ENCODE measurements at regions not wholly inside any gene's neighbourhood (a gene's known extent, or its start where the extent isn't known, plus 50 kb on each side); places are given as distances from the start of the nearest gene placed in this dataset.
A peak's percentile ranks its signal among the peaks of the same experiment; 100 is the strongest.

DNA sequence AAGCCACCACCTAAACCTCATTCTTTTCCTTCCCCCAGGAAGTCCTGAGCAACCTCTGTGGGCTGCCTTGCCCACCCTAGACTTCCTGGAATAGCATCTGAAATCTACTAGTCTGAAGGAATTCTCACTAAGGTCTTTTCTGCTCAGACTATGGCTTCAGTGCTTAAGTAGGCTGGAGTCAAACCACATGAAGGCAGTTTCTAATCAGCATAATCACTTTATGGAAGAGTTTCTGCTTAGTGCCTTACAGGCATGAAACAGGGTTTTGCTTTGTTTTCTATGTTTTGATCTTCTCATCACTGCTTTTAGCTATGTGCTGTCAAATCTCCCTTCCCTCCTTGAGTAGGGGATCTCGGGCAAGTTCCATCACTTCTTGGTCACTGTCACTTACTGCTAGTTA is 117.7 kb downstream of the WT1 start:
- Histone ChIP-seq H3K36me3 (ENCODE audit: control insufficient read depth in 2 of 3, insufficient read depth in 3 of 3, low read length in 3 of 3) (no peaks in the 10 kb centered on the region), H3K9me3 (ENCODE audit: control insufficient read depth in 2 of 3, low read length in 3 of 3) (no peaks in the 10 kb centered on the region), H3K4me3 (ENCODE audit: low read length) (no peak overlapping the region), H3K27me3 (ENCODE audit: control insufficient read depth in 2 of 2, insufficient read depth in 2 of 2, low read length in 2 of 2) (no peaks in the 10 kb centered on the region), H3K4me1 (ENCODE audit: control insufficient read depth in 2 of 2, insufficient read depth in 2 of 2, low read length in 2 of 2) (no peaks in the 10 kb centered on the region), H3K27ac (ENCODE audit: low read depth, low read length) (no peak overlapping the region)
- Mint-ChIP-seq H3K27me3 (peaks cover 15 to 35% (median 20%) of the 10 kb centered on the region in 5 donors), H3K36me3 (no peaks in the 10 kb centered on the region), H3K27ac (no peak overlapping the region), H3K4me3 (no peak overlapping the region), H3K4me1 (peaks cover 0 to 6% (median 0%) of the 10 kb centered on the region in 7 donors), H3K9me3 (no peaks in the 10 kb centered on the region)
- CTCF ChIA-PET: interaction anchor here (0.8 kb wide), 1 partner anchor 14 kb away, joined by 3 read pairs; no protein-coding TSS in a partner anchor
- intact Hi-C loops (cut with micrococcal nuclease): no loop called here
- ATAC-seq: no peak
- no peak for DNase-seq
- POLR2A ChIA-PET: no interaction called here

DNA sequence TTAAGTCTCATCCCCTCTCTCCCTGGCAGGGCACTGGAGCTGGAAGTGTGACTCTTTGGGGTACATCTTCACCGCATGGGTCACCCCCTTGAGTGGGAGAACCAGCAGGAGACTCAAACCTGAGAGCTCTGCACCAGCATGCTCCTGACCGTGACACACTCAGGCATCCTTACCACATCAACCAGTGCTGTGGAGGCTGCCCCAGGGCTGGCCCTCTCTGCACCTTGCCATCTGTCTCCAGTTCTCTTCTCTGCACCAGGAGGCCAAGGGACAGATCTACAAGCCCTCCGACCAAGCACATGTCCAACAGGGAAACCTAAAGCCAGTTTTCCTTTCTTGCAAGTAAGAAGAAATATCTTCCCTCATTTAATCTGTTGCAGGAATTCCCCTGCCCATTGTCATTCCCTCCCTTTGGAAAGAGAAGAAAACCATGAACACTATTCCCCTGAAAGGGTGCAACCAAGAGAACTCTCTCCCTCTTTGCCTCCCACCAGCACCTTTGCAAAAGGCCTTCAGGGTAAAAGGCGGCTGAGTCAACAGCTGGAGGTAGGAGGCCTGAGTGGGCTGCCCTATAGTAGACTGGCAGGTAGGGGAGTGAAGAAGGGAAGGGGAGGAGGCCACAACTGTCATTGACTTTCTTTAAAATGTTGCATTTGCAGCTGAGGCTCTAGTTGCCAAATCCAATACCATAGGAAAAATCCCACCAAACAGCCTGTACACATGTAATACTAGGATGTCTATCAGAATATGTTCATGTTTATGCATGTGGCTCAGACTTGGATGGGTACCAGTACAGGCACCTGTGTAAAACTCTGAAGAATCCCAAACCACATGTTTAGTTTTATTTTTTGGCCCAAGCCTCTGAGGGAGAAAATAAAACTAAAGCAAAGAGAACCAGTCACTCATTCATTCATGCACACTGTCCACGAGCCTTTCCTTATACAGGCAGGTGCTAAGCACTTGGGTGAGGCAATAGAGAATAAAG is 117.0 kb downstream of the WT1 start:
- Histone ChIP-seq H3K36me3 (ENCODE audit: control insufficient read depth in 2 of 3, insufficient read depth in 3 of 3, low read length in 3 of 3) (no peaks in the 10 kb centered on the region), H3K4me3 (ENCODE audit: low read length) (no peak overlapping the region), H3K27ac (ENCODE audit: low read depth, low read length) (no peak overlapping the region), H3K9me3 (ENCODE audit: control insufficient read depth in 2 of 3, low read length in 3 of 3) (no peaks in the 10 kb centered on the region), H3K27me3 (ENCODE audit: control insufficient read depth in 2 of 2, insufficient read depth in 2 of 2, low read length in 2 of 2) (no peaks in the 10 kb centered on the region), H3K4me1 (ENCODE audit: control insufficient read depth in 2 of 2, insufficient read depth in 2 of 2, low read length in 2 of 2) (no peaks in the 10 kb centered on the region)
- Mint-ChIP-seq H3K4me3 (no peak overlapping the region), H3K27ac (no peak overlapping the region), H3K27me3 (peaks cover 13 to 33% (median 19%) of the 10 kb centered on the region in 5 donors), H3K9me3 (no peaks in the 10 kb centered on the region), H3K4me1 (peaks cover 0 to 6% (median 0%) of the 10 kb centered on the region in 7 donors), H3K36me3 (no peaks in the 10 kb centered on the region)
- ATAC-seq (no peak), DNase-seq (no peak)
- intact Hi-C loops (cut with micrococcal nuclease): no loop called here
- POLR2A ChIA-PET: no interaction called here
- CTCF ChIA-PET: interaction anchor here (0.6 to 0.8 kb wide), 2 partner anchors 13 to 877 kb away, joined by 3 read pairs; no protein-coding TSS in a partner anchor

DNA sequence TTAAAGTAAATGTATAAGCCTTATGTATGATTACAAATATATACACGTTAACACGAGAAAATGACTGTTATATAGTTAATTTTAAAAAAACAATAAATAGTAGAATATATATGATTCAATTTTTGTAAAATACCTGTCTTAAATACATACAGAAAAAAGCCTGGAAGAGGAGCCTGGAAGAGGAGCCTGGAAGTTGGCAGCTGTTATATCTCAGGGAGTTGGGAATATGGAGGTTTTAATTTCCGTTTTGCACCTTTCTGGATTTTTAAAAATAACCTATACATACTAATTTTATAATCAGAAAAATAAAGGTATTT is 111.6 kb downstream of the WT1 start:
- Mint-ChIP-seq H3K27me3 (peaks cover 13 to 41% (median 21%) of the 10 kb centered on the region in 5 donors), H3K27ac (no peak overlapping the region), H3K9me3 (peaks cover 0 to 4% (median 0%) of the 10 kb centered on the region in 11 donors), H3K36me3 (no peaks in the 10 kb centered on the region), H3K4me1 (no peaks in the 10 kb centered on the region), H3K4me3 (no peak overlapping the region)
- H3K27me3 ChIP-seq (ENCODE audit: control insufficient read depth in 2 of 2, insufficient read depth in 2 of 2, low read length in 2 of 2): no peaks in the 10 kb centered on the region
- POLR2A ChIA-PET: no interaction called here
- H3K9me3 ChIP-seq (ENCODE audit: control insufficient read depth in 2 of 3, low read length in 3 of 3): no peaks in the 10 kb centered on the region
- ATAC-seq: no peak
- CTCF ChIA-PET: interaction anchor here (0.5 to 3.5 kb wide), 6 partner anchors 9 to 1157 kb away, joined by 3 to 18 read pairs (median 4); no protein-coding TSS in a partner anchor
- H3K4me1 ChIP-seq (ENCODE audit: control insufficient read depth in 2 of 2, insufficient read depth in 2 of 2, low read length in 2 of 2): no peaks in the 10 kb centered on the region
- DNase-seq: no peak
- no peak overlapping the region for H3K4me3 ChIP-seq (ENCODE audit: low read length)
- no peak overlapping the region for H3K27ac ChIP-seq (ENCODE audit: low read depth, low read length)
- H3K36me3 ChIP-seq (ENCODE audit: control insufficient read depth in 2 of 3, insufficient read depth in 3 of 3, low read length in 3 of 3): no peaks in the 10 kb centered on the region
- intact Hi-C loops (cut with micrococcal nuclease): loop anchor here (1.0 to 10.0 kb wide), 5 partner anchors 111 to 1501 kb away; partner anchors contain the start of gene WT1 (in 1 of the 2)

DNA sequence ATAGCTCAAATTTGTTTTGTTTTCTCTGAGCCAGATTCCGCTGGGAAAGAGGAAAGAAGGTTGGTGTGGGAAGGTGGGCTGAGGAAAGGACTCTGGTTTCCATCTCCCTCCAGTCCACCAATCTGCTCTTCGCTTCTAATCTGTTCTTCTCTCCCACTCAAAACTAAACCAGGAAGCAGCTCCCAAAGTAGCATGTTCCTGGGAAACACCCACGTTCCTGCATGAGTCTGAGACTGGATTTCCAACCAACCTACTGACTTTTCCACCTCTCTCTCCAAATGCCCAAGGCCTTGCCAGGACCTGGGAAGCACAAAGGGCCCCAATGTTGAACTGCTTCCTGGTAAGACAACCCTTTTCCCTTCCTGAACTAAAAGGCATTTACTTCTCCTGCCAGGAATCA is 110.2 kb downstream of the WT1 start:
- DNase-seq (no peak), ATAC-seq (no peak)
- CTCF ChIA-PET: interaction anchor here (0.9 kb wide), 1 partner anchor 293 kb away, joined by 3 read pairs; no protein-coding TSS in a partner anchor
- peaks cover 10 to 28% (median 20%) of the 10 kb centered on the region in 5 donors for H3K27me3 Mint-ChIP-seq
- peaks cover 0 to 4% (median 0%) of the 10 kb centered on the region in 11 donors for H3K9me3 Mint-ChIP-seq
- Histone ChIP-seq H3K36me3 (ENCODE audit: control insufficient read depth in 2 of 3, insufficient read depth in 3 of 3, low read length in 3 of 3) (no peaks in the 10 kb centered on the region), H3K27ac (ENCODE audit: low read depth, low read length) (no peak overlapping the region), H3K4me1 (ENCODE audit: control insufficient read depth in 2 of 2, insufficient read depth in 2 of 2, low read length in 2 of 2) (no peaks in the 10 kb centered on the region), H3K9me3 (ENCODE audit: control insufficient read depth in 2 of 3, low read length in 3 of 3) (no peaks in the 10 kb centered on the region), H3K27me3 (ENCODE audit: control insufficient read depth in 2 of 2, insufficient read depth in 2 of 2, low read length in 2 of 2) (no peaks in the 10 kb centered on the region), H3K4me3 (ENCODE audit: low read length) (no peak overlapping the region)
- H3K4me3 Mint-ChIP-seq: no peak overlapping the region
- no peaks in the 10 kb centered on the region for H3K4me1 Mint-ChIP-seq
- H3K27ac Mint-ChIP-seq: no peak overlapping the region
- no peaks in the 10 kb centered on the region for H3K36me3 Mint-ChIP-seq
- POLR2A ChIA-PET: no interaction called here
- intact Hi-C loops (cut with micrococcal nuclease): loop anchor here (10.0 kb wide), 3 partner anchors 110 to 1500 kb away; partner anchors contain the start of gene WT1 (in 1 of the 2)

DNA sequence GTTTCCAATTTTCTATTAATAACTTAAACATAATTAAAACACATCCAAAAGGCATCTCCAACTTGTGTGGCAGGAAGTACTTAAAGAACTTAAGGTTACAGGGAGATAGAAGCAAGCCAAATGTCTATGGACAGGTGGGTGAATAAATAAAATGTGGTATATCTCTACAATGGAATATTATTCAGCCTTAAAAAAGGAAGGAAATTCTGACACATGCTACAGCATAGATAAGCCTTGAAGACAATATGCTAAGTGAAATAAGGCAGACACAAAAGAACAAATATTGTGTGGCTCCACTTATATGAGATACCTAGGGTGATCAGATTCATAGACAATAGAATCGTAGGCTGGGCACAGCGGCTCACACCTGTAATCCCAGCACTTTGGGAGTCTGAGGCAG is 109.6 kb downstream of the WT1 start:
- DNase-seq (no peak), ATAC-seq (no peak)
- Mint-ChIP-seq H3K4me3 (no peak overlapping the region), H3K36me3 (no peaks in the 10 kb centered on the region), H3K4me1 (no peaks in the 10 kb centered on the region), H3K27ac (peak overlapping the region in 1 of 9 donors; percentile 46), H3K9me3 (peaks cover 0 to 4% (median 0%) of the 10 kb centered on the region in 11 donors), H3K27me3 (peaks cover 8 to 23% (median 18%) of the 10 kb centered on the region in 5 donors)
- Histone ChIP-seq H3K4me1 (ENCODE audit: control insufficient read depth in 2 of 2, insufficient read depth in 2 of 2, low read length in 2 of 2) (no peaks in the 10 kb centered on the region), H3K9me3 (ENCODE audit: control insufficient read depth in 2 of 3, low read length in 3 of 3) (no peaks in the 10 kb centered on the region), H3K4me3 (ENCODE audit: low read length) (no peak overlapping the region), H3K27ac (ENCODE audit: low read depth, low read length) (no peak overlapping the region), H3K27me3 (ENCODE audit: control insufficient read depth in 2 of 2, insufficient read depth in 2 of 2, low read length in 2 of 2) (no peaks in the 10 kb centered on the region), H3K36me3 (ENCODE audit: control insufficient read depth in 2 of 3, insufficient read depth in 3 of 3, low read length in 3 of 3) (no peaks in the 10 kb centered on the region)
- ChIA-PET POLR2A (no interaction called here), CTCF (no interaction called here)
- intact Hi-C loops (cut with micrococcal nuclease): loop anchor here (10.0 kb wide), 3 partner anchors 109 to 1499 kb away; partner anchors contain the start of gene WT1 (in 1 of the 2)

DNA sequence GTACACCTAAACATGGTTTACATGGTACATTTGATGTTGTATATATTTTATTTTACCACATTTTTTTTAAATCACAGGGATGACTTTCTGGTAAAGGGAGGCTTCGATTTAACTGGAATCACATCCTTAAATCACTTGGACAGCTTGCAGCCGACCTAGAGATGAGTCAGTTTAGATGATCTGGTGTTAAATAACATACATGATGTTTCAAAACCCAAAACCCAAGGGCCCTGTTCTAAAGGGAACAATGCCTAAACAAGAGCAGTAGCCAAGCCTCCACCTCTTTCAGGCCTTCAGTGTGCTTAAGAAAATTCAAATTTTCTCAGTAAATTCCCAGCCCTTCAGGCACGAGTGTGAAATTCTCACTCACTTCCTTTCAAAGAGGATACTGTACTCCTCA is 108.8 kb downstream of the WT1 start:
- no peak overlapping the region for H3K4me3 Mint-ChIP-seq
- ChIA-PET CTCF (interaction anchor here (0.6 to 1.2 kb wide), 2 partner anchors 9 to 1193 kb away, joined by 5 to 6 read pairs; no protein-coding TSS in a partner anchor), POLR2A (no interaction called here)
- Histone ChIP-seq H3K4me3 (ENCODE audit: low read length) (no peak overlapping the region), H3K36me3 (ENCODE audit: control insufficient read depth in 2 of 3, insufficient read depth in 3 of 3, low read length in 3 of 3) (no peaks in the 10 kb centered on the region), H3K4me1 (ENCODE audit: control insufficient read depth in 2 of 2, insufficient read depth in 2 of 2, low read length in 2 of 2) (no peaks in the 10 kb centered on the region), H3K27ac (ENCODE audit: low read depth, low read length) (no peak overlapping the region), H3K27me3 (ENCODE audit: control insufficient read depth in 2 of 2, insufficient read depth in 2 of 2, low read length in 2 of 2) (no peaks in the 10 kb centered on the region), H3K9me3 (ENCODE audit: control insufficient read depth in 2 of 3, low read length in 3 of 3) (no peaks in the 10 kb centered on the region)
- no peak for DNase-seq
- no peaks in the 10 kb centered on the region for H3K4me1 Mint-ChIP-seq
- intact Hi-C loops (cut with micrococcal nuclease): loop anchor here (10.0 kb wide), 3 partner anchors 108 to 1498 kb away; partner anchors contain the start of gene WT1 (in 1 of the 2)
- H3K36me3 Mint-ChIP-seq: no peaks in the 10 kb centered on the region
- peaks cover 6 to 27% (median 18%) of the 10 kb centered on the region in 5 donors for H3K27me3 Mint-ChIP-seq
- no peak overlapping the region for H3K27ac Mint-ChIP-seq
- H3K9me3 Mint-ChIP-seq: peaks cover 0 to 4% (median 0%) of the 10 kb centered on the region in 11 donors
- ATAC-seq: no peak
